MM.1S (cell line): ENCODE measurements at regions not wholly inside any gene's neighbourhood (a gene's known extent, or its start where the extent isn't known, plus 50 kb on each side); places are given as distances from the start of the nearest gene placed in this dataset.

Source experiments
- EZH2 ChIP-seq: fragments of 300-600 bp; sonication (generic); optimal IDR thresholded peaks from 2 replicates; pipeline ENCODE3; 2017; ENCODE audit warnings: low read depth, mild to moderate bottlenecking, antibody characterized with exemption, low read length, mixed read lengths
- EZH2phosphoT487 ChIP-seq: fragments of 300-600 bp; sonication (generic); IDR thresholded peaks from 2 replicates; pipeline ENCODE4 v1.6.1; 2018; ENCODE audit warnings: antibody characterized with exemption, low read length
- TF ChIP-seq, protein P1 (sequence below): fragments of 300-600 bp; sonication (generic); IDR thresholded peaks from 2 replicates; pipeline ENCODE4 v1.5.1; 2016; ENCODE audit warnings: antibody characterized with exemption, low read length, mixed read lengths

DNA sequence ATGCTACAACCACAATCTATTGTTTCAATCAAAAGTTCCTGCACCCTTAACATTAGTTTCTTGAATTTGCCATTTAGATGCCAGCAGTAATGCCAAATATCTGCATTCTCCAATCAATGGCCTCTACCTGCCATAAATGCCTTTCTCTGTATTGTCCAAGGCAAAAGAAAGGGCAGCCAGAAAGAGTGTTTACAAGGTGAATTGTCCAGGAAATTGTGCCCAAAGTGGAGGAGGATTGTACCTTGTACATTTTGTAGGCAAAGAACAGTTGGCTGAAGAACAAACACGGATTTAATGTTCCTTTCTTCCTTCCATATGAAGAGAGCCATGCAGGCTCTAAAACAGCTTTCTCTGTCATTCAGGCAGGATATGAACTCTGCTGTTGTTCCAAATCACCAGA lies 181.5 kb downstream of the GUCY2F start:
- TF ChIP-seq, protein P1, sequence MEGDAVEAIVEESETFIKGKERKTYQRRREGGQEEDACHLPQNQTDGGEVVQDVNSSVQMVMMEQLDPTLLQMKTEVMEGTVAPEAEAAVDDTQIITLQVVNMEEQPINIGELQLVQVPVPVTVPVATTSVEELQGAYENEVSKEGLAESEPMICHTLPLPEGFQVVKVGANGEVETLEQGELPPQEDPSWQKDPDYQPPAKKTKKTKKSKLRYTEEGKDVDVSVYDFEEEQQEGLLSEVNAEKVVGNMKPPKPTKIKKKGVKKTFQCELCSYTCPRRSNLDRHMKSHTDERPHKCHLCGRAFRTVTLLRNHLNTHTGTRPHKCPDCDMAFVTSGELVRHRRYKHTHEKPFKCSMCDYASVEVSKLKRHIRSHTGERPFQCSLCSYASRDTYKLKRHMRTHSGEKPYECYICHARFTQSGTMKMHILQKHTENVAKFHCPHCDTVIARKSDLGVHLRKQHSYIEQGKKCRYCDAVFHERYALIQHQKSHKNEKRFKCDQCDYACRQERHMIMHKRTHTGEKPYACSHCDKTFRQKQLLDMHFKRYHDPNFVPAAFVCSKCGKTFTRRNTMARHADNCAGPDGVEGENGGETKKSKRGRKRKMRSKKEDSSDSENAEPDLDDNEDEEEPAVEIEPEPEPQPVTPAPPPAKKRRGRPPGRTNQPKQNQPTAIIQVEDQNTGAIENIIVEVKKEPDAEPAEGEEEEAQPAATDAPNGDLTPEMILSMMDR: no peak
- TF ChIP-seq EZH2phosphoT487: no peak
- no peak for TF ChIP-seq EZH2
